Myocyte (in vitro differentiated cells): ENCODE measurements at regions not wholly inside any gene's neighbourhood (a gene's known extent, or its start where the extent isn't known, plus 50 kb on each side); places are given as distances from the start of the nearest gene placed in this dataset.

Source experiments
- DNase-seq: peaks from one replicate; pipeline ENCODE4 v3.0.0-alpha.2; 2012; ENCODE audit warnings: low read depth

DNA sequence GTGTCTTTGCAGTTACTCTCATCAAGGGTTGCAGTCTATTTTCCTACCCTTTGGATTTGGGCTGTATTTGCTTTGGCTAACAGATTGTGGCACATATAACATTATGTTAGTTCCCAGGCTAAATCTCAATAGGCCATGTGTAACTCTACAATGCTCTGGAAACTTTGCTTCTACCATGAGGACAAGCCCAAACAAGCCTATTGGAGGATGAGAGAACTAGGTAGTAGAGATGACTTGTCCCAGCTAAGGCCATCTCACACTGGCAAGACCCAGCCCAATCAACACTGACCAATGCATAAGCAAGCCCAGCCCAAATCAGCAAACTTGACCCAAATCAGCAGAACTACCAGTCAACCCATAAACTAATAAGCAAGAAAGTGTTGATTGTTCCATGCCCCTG, 311.8 kb downstream of the NDFIP2 start:
- no peak for DNase-seq

GRCh38 chr13:79791471-79792042, 310.6 kb downstream of the NDFIP2 start:
- DNase-seq: no peak

DNA sequence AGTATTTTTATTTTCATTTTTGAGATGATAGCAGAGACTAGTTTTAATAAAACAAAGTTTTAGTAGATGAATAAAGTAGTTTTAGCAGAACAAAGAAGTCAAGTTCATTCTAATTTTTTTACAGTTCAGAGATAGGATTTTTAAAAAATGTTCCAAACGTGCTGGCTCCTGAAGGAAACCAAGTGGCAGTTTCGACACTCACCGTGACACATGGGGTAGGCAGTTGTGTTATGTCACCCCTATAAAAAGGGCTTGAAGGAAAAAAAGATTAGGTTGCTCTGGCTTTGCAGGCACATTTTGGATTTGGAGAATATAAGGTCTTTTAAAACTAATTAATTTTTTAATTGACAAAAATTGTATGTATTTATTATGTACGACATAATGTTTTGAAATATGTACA, 305.2 kb downstream of the NDFIP2 start:
- no peak for DNase-seq

DNA sequence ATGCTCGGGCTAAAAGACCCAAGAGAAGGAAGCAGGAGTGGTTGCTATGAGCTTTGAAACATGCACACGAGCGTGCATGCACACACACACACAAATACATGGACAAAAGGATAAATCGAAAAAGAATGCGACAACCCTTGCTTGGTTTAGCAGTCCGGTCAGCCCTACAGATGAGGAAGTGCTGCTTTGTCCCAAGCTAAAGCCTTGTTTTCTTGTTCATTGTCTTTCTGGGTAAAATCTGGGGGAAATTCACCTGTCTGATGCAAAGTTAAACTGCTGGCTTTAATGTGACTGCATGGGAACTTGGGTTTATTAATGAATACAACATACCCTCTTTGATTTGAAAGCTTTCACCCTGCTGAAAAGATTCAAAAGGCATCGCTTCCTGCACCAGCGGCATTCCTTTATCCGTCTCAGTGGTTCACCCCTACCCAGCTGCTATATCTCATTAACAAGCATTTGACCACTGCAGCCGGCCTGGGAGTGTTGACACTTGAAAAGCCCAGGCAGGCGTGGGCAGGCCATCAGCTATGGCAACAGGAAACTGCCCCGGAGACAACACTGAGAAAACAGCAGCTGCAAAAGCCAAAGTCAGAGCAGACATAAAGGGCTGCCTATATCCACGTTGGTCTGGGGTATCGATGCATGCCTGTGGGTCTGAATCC, 301.7 kb downstream of the NDFIP2 start:
- DNase-seq: peak; percentile 99

DNA sequence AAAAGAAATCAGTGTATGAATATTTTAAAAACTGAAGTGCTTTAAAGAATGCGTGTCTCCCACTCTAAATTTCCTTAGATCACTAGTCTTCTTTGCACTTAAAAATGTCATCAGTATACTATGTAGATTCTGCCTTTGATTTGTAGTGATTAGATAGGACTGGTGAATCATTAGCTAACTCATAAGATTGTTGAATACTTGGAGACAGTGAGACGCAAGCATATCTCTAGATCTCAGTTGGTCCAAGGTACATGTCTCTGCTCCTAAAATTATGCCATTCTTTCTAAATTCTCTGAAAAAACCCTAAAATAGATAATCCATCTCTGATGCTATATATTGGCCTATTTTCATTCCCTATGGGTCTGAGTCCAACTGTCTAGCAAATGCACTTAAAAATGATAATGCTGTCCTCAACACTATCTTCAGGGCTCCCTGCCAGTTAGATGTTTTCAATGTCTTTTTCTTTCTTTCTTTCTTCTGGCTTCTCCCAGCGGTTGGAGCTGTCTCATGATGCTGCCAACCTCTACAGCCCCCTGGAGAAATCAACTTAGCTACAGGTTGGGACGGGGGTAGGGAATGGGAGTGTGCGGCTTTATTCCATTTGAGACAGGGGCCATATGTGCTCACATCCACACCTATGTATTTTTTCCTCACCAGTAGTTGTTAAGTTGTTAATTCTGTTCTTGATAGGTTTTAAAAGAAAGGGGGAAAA, 301.0 kb downstream of the NDFIP2 start:
- DNase-seq: no peak

- peak; percentile 28 for DNase-seq
Measured at GRCh38 chr13:79780240-79780639, 299.3 kb downstream of the NDFIP2 start.

DNA sequence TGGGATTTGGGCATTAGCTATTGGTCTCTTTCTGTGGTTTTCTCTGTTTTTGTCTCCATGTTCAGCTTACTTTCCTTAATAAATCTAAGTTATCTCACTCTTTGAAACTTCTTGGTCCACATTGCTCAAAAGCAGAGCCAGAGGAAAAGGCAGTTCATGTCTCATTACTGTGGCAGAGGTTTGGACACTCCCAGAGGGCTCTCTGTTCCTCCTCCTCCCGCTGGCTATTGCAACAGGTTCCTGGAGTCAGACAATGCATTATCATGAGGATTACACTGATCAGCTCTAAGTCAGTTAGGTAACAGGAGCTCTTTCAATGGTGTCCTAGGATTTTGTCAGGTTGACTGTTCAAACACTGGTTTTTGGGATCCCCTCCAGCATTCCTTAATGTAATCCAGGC, 298.8 kb downstream of the NDFIP2 start:
- peak; percentile 64 for DNase-seq

- no peak for DNase-seq
Measured at GRCh38 chr13:79778741-79779460, 297.9 kb downstream of the NDFIP2 start.

- DNase-seq: no peak
Measured at GRCh38 chr13:79777504-79777903, 296.5 kb downstream of the NDFIP2 start.

DNA sequence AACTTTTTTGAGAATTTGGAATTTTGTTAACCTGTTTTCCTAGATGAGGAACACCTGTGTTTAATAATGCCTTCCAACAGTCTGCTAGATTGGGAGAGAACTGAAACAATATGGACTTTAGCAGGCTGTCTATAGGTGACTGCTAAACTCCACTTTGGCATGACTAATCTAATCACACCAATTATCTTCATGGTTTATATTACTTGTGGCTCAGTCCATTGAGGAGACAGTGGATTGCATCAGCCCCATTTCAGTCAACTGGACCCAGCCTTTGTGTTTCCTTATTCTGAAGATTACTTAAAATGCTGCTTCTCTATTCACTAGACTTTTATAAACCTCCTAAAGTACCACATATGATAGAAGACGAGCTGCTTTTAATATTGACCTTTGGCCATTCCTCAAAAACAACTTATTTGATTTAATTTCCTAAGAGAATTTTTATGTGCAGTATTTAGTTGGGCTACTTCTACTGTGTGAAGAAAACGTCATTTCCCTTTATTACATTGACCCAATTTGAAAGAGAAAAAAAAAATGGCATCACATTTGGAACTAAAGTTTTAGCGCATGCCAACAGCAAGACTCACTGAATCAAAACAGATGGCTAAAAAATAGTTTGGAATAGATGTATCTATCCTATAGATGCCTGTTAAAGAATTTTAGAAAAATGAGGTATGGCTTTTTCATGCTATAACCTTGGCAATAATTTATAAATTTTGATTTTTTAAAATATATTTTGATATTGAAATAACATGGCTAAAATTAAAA, 295.8 kb downstream of the NDFIP2 start:
- DNase-seq: no peak

GRCh38 chr13:79775830-79776229, 294.9 kb downstream of the NDFIP2 start:
- peak; percentile 70 for DNase-seq

DNA sequence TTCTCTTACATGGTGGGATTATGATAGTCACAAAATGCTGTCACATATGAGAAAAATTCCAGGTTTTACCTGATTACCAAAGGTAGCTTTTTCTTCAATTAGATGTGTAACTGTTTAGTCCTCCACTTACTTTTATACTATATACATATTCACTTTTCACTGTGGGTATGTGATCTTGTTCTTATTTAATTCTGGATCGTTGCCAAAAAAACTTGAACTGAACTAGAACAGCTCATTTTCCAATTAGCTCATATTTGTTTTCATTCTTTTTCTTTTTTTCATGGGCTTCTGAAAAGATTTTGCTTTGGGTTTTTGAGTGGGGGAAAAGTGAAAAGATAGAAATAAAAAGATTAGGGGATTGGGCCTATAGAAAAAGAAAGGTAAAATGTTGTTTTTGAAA, 291.9 kb downstream of the NDFIP2 start:
- DNase-seq: no peak

- DNase-seq: no peak
Measured at GRCh38 chr13:79771493-79771892, 290.5 kb downstream of the NDFIP2 start.

DNA sequence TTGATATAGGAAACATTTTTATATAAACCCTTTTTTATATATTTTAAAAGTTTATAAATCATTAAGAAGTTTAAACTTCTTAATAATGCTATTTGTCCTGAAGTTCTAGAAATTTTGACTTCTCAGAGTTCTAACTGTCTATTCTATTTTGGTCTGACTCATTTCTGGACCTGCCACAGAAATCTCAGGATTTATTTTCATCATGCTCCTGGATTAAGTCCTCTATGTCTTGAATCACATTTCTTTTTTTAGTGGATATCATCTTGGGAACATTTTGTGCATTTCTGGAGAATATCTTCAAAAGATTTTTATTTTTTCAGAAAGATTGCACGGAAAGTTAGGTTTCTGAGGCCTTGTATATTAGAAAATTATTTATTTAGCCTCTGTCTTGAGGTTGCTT, 289.1 kb downstream of the NDFIP2 start:
- no peak for DNase-seq

DNA sequence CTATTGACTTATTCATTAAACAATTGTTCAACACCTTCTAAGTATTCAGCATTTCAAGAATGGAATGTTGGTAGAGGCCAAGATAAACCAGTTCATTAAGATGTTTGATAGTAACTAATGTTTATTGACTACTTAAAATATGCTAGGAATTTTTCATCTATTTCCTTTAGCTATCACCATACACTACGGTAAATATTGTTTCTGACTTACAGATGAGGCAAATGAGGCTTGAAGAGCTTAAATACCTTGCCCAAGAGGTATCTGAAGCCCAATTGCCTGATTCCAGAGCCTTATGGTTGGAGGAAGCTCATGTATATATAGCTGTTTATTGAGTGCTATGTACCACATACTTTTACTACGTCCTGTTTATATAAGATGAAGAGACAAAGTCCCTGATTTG, 286.2 kb downstream of the NDFIP2 start:
- no peak for DNase-seq

GRCh38 chr13:79765331-79765730, 284.4 kb downstream of the NDFIP2 start:
- no peak for DNase-seq

- DNase-seq: peak; percentile 81
Measured at GRCh38 chr13:79749984-79750551, 269.1 kb downstream of the NDFIP2 start.

DNA sequence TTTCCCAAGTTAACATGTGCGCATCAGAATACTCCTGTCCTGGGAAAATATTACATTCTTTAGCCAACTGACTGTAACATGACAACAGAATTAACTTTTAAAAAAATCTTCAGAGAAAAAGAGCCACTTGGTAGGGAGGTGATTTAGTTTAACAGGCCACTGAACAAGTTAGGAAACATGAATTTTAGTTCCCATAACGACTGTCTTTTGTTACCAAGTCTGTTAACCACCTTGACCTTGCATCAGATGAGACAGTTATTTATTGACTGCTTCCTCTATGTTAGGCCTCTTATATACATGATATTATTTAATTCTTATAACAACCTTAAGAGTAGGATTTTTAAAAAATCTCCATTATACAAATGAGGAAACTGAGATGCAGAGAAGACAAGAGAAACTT, 268.6 kb downstream of the NDFIP2 start:
- no peak for DNase-seq

DNA sequence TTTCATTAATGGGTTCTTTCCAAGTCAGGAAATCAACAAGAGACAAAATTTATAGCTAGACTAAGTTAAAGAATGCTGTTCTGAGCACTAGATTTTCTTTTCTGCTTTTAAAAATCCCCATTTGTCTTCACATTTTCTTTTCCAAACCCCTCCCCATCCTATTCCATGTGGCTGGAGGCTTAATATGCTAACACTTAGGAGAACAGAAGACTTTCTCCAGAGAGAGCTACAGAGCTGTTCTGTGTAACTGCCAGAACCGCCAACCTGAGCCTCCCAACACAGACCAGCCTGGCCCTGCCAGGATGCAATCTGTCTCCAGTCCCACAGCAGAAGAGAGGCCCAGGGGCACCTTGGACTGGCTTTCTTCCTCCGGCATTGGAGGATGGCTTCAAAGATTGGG, 264.1 kb downstream of the NDFIP2 start:
- DNase-seq: no peak

DNA sequence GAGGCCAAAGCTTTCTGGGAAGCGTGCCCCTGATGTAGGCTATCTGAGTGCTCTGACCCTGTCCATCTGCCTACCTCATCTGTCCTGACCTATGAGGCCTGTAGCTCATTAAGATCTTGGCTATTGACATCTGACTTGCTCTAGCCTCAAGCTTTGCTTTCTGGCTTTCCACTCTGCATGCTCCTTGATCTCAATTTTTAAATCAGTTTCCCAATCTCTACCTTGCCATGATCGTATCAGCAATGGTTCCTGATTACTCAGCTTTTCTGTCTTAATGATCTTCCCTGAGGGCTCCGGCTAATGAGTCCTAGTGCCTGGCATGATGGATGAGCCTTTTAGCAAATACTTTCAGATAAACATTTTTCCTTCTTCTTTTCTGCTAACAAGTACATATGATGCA, 262.0 kb downstream of the NDFIP2 start:
- no peak for DNase-seq

GRCh38 chr13:79740991-79741390, 260.0 kb downstream of the NDFIP2 start:
- no peak for DNase-seq
